DMS53 treated with DMSO at 0.1 percent for 48 hours (cell line): ENCODE measurements at regions not wholly inside any gene's neighbourhood (a gene's known extent, or its start where the extent isn't known, plus 50 kb on each side); places are given as distances from the start of the nearest gene placed in this dataset.

Experiments
- DNase-seq: peaks from one replicate; lab custom pipeline; 2025; ENCODE audit not compliant: unreplicated experiment; lab: John Stamatoyannopoulos, UW

GRCh38 chr3:28726840-28727239 is 378.2 kb upstream of the AZI2 start:
- DNase-seq, result no peak

GRCh38 chr3:28727307-28727706 is 378.7 kb upstream of the AZI2 start:
- no peak for DNase-seq

GRCh38 chr3:28738425-28738824 is 389.8 kb upstream of the AZI2 start:
- DNase-seq, result no peak

GRCh38 chr3:28739647-28740046 is 391.0 kb upstream of the AZI2 start:
- DNase-seq, result no peak

- no peak for DNase-seq
Measured at GRCh38 chr3:28743271-28743670, 394.6 kb upstream of the AZI2 start.

- DNase-seq, result peak; percentile 10
Measured at GRCh38 chr3:28743831-28744230, 395.2 kb upstream of the AZI2 start.

GRCh38 chr3:28745436-28745835 is 396.8 kb upstream of the AZI2 start:
- DNase-seq, result peak; percentile 1

- DNase-seq, result no peak
Measured at GRCh38 chr3:28745916-28746617, 397.4 kb upstream of the AZI2 start.

GRCh38 chr3:28746990-28747389 is 398.4 kb upstream of the AZI2 start:
- DNase-seq, result no peak

- DNase-seq, result no peak
Measured at GRCh38 chr3:28751864-28752263, 403.2 kb upstream of the AZI2 start.

- DNase-seq, result no peak
Measured at GRCh38 chr3:28752290-28752689, 403.7 kb upstream of the AZI2 start.

- DNase-seq, result no peak
Measured at GRCh38 chr3:28756056-28756455, 407.4 kb upstream of the AZI2 start.

GRCh38 chr3:28758115-28758514 is 409.5 kb upstream of the AZI2 start:
- no peak for DNase-seq

- no peak for DNase-seq
Measured at GRCh38 chr3:28761375-28761774, 412.8 kb upstream of the AZI2 start.

GRCh38 chr3:28765194-28765593 is 416.6 kb upstream of the AZI2 start:
- DNase-seq, result no peak

- DNase-seq, result no peak
Measured at GRCh38 chr3:28768439-28768838, 419.8 kb upstream of the AZI2 start.

GRCh38 chr3:28777806-28778475 is 429.3 kb upstream of the AZI2 start:
- DNase-seq, result no peak

GRCh38 chr3:28780480-28780879 is 431.9 kb upstream of the AZI2 start:
- DNase-seq, result no peak

- no peak for DNase-seq
Measured at GRCh38 chr3:28781053-28781452, 432.4 kb upstream of the AZI2 start.

GRCh38 chr3:28786446-28786845 is 437.8 kb upstream of the AZI2 start:
- DNase-seq, result no peak

GRCh38 chr3:28788571-28788970 is 439.9 kb upstream of the AZI2 start:
- DNase-seq, result no peak

- DNase-seq, result no peak
Measured at GRCh38 chr3:28791713-28792255, 443.2 kb upstream of the AZI2 start.

GRCh38 chr3:28792604-28793003 is 444.0 kb upstream of the AZI2 start:
- peak; percentile 0 for DNase-seq
